CD4-positive, alpha-beta T cell (primary cell): ENCODE measurements at regions not wholly inside any gene's neighbourhood (a gene's known extent, or its start where the extent isn't known, plus 50 kb on each side); places are given as distances from the start of the nearest gene placed in this dataset.

Experiments
- ATAC-seq: fragments of 200-7000 bp; cut with Tn5 transposase; one replicate; pipeline ENCODE4 v1.10.0; 2022; ENCODE audit warnings: mild to moderate bottlenecking; ENCODE audit not compliant: poor library complexity
- CTCF ChIA-PET: fragments of 350-600 bp; sonication (Branson Sonifier 250); formaldehyde crosslinking; loops from one replicate; lab custom pipeline; 2021; ENCODE audit warnings: antibody characterized with exemption, inconsistent platforms; lab: Charles Lee
- POLR2A ChIA-PET: fragments of 350-600 bp; sonication (Branson Sonifier 250); formaldehyde crosslinking; loops from one replicate; lab custom pipeline; 2021; ENCODE audit warnings: antibody characterized with exemption, inconsistent platforms; lab: Charles Lee
- DNase-seq, 14 experiments: peaks; one replicate each; pipeline ENCODE4 v3.0.0-alpha.2; 2013 to 2020; ENCODE audit warnings: mixed read lengths in 2 of 14
- H3K27ac ChIP-seq, 2 donors: one replicate each; pipeline versions ENCODE4 v1.5.1 to v1.7.0; 2013; ENCODE audit warnings: low read length in 2 of 2, low read depth in 1 of 2, mild to moderate bottlenecking in 1 of 2
- H3K27me3 ChIP-seq, 2 experiments: 1 replicate in 1 of 2; 2 replicates in 1 of 2; pipeline versions ENCODE4 v1.6.1 to v1.7.0; 2013; ENCODE audit warnings: low read length in 2 of 2, control low read depth in 1 of 2, mild to moderate bottlenecking in 1 of 2, moderate library complexity in 1 of 2; ENCODE audit not compliant: insufficient read depth in 2 of 2, control insufficient read depth in 1 of 2
- H3K36me3 ChIP-seq: one replicate; pipeline ENCODE4 v1.6.1; 2013; ENCODE audit warnings: low read length, control low read depth; ENCODE audit not compliant: insufficient read depth
- H3K4me1 ChIP-seq: one replicate; pipeline ENCODE4 v1.6.1; 2013; ENCODE audit warnings: low read length, control low read depth; ENCODE audit not compliant: insufficient read depth
- H3K4me3 ChIP-seq: one replicate; pipeline ENCODE4 v1.5.1; 2013; ENCODE audit warnings: mild to moderate bottlenecking, low read length, moderate library complexity
- H3K9me3 ChIP-seq, 2 experiments: 1 replicate in 1 of 2; 2 replicates in 1 of 2; pipeline versions ENCODE4 v1.6.1 to v1.7.0; 2013; ENCODE audit warnings: low read length in 2 of 2, mild to moderate bottlenecking in 2 of 2, control low read depth in 1 of 2, moderate library complexity in 1 of 2; ENCODE audit not compliant: control insufficient read depth in 1 of 2, insufficient read depth in 1 of 2
- H3K27ac Mint-ChIP-seq: one replicate; pipeline ENCODE4 v1.8.0; 2020; ENCODE audit warnings: mixed read lengths
- H3K27me3 Mint-ChIP-seq: one replicate; pipeline ENCODE4 v1.8.0; 2021; ENCODE audit warnings: mixed read lengths
- H3K36me3 Mint-ChIP-seq: one replicate; pipeline ENCODE4 v1.8.0; 2021; ENCODE audit warnings: low read depth, mixed read lengths
- H3K4me1 Mint-ChIP-seq: one replicate; pipeline ENCODE4 v1.8.0; 2021; ENCODE audit warnings: low read depth, mixed read lengths
- H3K4me3 Mint-ChIP-seq: one replicate; pipeline ENCODE4 v1.8.0; 2020; ENCODE audit warnings: mild to moderate bottlenecking, mixed read lengths
- H3K9me3 Mint-ChIP-seq: one replicate; pipeline ENCODE4 v1.8.0; 2020; ENCODE audit warnings: mixed read lengths
- intact Hi-C, 2 experiments: fragments of 100-400 bp; cut with DNase I in 1 of 2; cut with micrococcal nuclease in 1 of 2; formaldehyde crosslinking; loops; one replicate each; pipeline versions ENCODE4 v1.15.1 to v1.9.0; 2023 to 2025; cut with DNase I, micrococcal nuclease
- TF ChIP-seq, protein P1 (sequence below): fragments of 200-600 bp; IDR thresholded peaks from one replicate; pipeline ENCODE4 v1.8.0; 2022; ENCODE audit warnings: antibody characterized with exemption, mild to moderate bottlenecking

DNA sequence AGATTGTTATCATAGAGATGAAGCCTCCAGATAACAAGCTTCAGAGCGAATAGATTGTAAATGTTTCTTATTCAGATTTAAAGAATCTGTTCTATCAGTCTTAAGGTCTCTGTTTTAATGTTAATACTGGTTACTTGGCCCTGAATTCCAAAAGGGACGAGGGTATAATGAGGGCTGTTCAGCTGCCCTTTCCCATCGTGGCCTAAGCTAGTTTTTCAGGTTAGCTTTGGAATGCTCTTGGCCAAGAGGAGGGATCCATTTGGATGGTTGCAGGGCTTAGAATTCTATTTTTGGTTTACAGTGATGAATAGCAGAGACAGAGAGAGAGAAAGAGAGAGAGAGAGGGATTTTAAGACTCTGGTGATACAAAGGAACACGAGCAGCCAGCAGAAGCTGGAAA lies 62.8 kb upstream of the UFL1 start:
- Mint-ChIP-seq H3K27me3 (peaks cover 6% of the 10 kb centered on the region), H3K4me3 (no peak overlapping the region), H3K4me1 (no peaks in the 10 kb centered on the region), H3K27ac (no peak overlapping the region), H3K9me3 (no peaks in the 10 kb centered on the region), H3K36me3 (no peaks in the 10 kb centered on the region)
- Histone ChIP-seq H3K36me3 (no peaks in the 10 kb centered on the region), H3K4me1 (no peaks in the 10 kb centered on the region), H3K9me3 (no peaks in the 10 kb centered on the region), H3K27ac (no peak overlapping the region), H3K27me3 (no peaks in the 10 kb centered on the region), H3K4me3 (no peak overlapping the region)
- ChIA-PET POLR2A (no interaction called here), CTCF (no interaction called here)
- intact Hi-C loops = no loop called here
- ATAC-seq (no peak), DNase-seq (no peak)
- TF ChIP-seq, protein P1, sequence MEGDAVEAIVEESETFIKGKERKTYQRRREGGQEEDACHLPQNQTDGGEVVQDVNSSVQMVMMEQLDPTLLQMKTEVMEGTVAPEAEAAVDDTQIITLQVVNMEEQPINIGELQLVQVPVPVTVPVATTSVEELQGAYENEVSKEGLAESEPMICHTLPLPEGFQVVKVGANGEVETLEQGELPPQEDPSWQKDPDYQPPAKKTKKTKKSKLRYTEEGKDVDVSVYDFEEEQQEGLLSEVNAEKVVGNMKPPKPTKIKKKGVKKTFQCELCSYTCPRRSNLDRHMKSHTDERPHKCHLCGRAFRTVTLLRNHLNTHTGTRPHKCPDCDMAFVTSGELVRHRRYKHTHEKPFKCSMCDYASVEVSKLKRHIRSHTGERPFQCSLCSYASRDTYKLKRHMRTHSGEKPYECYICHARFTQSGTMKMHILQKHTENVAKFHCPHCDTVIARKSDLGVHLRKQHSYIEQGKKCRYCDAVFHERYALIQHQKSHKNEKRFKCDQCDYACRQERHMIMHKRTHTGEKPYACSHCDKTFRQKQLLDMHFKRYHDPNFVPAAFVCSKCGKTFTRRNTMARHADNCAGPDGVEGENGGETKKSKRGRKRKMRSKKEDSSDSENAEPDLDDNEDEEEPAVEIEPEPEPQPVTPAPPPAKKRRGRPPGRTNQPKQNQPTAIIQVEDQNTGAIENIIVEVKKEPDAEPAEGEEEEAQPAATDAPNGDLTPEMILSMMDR = no peak

DNA sequence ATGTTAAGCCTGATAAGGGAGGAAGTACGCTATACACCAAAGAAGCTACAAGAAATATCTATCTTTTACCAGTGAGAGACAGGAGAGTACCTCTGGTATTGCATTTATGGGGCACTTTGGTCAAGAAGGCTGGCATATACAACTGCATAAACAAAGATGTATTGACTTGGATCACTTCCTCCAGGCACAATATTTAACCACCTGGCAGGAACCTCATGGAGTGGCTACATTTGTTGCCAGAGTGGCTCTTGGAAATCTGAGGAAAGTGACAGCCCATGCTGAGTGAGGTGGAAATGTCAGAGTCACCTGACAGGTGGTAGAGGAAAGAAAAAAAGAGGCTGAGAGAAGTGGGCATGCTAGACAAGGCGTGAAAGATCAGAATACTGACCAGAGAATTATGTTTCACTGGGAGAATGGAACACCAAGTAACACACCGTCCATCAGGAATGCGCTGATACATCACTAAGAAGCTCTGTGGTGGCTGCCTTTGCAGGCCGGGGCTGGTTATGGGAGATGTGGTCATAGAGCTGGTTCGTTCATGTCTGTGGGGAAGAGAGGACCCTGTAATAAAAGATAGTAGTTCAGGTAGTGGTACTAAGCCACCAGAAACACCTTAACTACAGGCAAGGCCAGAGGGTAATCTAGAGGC lies 61.4 kb upstream of the UFL1 start:
- CTCF ChIA-PET = no interaction called here
- ATAC-seq = no peak

DNA sequence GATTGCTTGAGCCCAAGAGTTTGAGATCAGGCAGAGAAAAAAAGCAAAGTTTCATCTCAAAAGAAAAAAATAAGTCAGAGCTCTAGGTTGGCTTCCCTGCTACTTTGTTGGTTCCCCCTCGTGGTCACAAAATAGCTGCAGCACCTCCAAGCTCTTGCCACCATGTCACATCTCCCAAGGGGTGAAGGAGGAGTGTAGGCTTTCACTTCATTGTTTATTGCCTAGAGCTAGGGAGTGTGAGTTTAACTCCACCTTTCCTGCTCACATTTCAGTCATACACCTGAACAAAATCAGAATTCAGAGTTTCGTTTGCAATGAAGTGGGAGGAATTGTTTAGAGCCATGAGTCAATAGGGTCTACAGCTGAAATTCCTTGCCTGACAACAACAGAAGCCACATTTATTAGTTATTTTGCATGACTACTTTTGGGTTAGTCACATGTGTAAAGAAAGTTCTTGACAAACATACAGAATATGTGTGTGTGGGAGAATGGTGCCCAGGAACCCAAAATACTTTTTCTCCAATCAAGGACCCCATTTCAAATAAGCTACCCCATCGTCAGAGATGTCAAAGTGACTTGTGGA lies 56.2 kb upstream of the UFL1 start:
- H3K36me3 Mint-ChIP-seq = no peaks in the 10 kb centered on the region
- H3K4me1 Mint-ChIP-seq = peaks cover 12% of the 10 kb centered on the region
- ChIA-PET CTCF (interaction anchor here (1.2 kb wide), 1 partner anchor 14 kb away, joined by 3 read pairs; no protein-coding TSS in a partner anchor), POLR2A (no interaction called here)
- Histone ChIP-seq H3K4me1 (peaks cover 3% of the 10 kb centered on the region), H3K9me3 (no peaks in the 10 kb centered on the region), H3K27me3 (no peaks in the 10 kb centered on the region), H3K27ac (no peak overlapping the region), H3K4me3 (no peak overlapping the region), H3K36me3 (no peaks in the 10 kb centered on the region)
- ATAC-seq = no peak
- peaks cover 2% of the 10 kb centered on the region for H3K27me3 Mint-ChIP-seq
- no peak for DNase-seq
- TF ChIP-seq, protein P1 = no peak
- intact Hi-C loops = loop anchor here (5.0 to 10.0 kb wide), 2 partner anchors 1031 to 1033 kb away; no protein-coding TSS in a partner anchor
- H3K4me3 Mint-ChIP-seq = no peak overlapping the region
- no peaks in the 10 kb centered on the region for H3K9me3 Mint-ChIP-seq
- no peak overlapping the region for H3K27ac Mint-ChIP-seq

More for the DNA sequence above, 61.4 kb upstream of the UFL1 start:
- POLR2A ChIA-PET = no interaction called here
- no peaks in the 10 kb centered on the region for H3K4me1 ChIP-seq
- no peaks in the 10 kb centered on the region for H3K36me3 ChIP-seq
- no peaks in the 10 kb centered on the region for H3K36me3 Mint-ChIP-seq
- H3K27ac ChIP-seq = no peak overlapping the region
- H3K4me1 Mint-ChIP-seq = no peaks in the 10 kb centered on the region
- DNase-seq = no peak
- intact Hi-C loops = loop anchor here in 1 of 2 experiments (10.0 kb wide), 1 partner anchor 1025 kb away; no protein-coding TSS in a partner anchor
- peaks cover 6% of the 10 kb centered on the region for H3K27me3 Mint-ChIP-seq
- H3K27me3 ChIP-seq = no peaks in the 10 kb centered on the region
- no peaks in the 10 kb centered on the region for H3K9me3 ChIP-seq
- no peak overlapping the region for H3K4me3 Mint-ChIP-seq
- H3K27ac Mint-ChIP-seq = no peak overlapping the region
- no peak overlapping the region for H3K4me3 ChIP-seq
- no peaks in the 10 kb centered on the region for H3K9me3 Mint-ChIP-seq
- TF ChIP-seq, protein P1 = no peak
